ENCODE measurements at regions not wholly inside any gene's neighbourhood (a gene's known extent, or its start where the extent isn't known, plus 50 kb on each side); places are given as distances from the start of the nearest gene placed in this dataset.

DNA sequence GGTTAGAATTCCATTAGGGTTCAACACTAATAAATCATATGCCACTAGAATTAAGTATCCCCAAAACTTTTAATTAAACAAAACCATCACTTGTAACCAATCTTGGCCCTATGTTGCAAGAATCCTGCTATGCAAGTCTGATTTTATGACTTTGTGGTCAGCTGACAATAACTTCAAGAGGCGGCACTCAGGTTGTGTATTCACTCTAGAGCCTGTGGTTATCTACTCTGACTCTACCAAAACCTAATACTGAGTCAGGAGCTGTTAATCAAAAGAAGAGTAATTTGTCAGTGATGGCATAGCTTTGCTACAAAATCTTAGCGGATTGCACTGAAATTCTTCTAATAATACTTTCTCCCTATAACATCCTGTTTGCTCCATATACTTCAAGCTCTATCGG, 253.7 kb downstream of the AASDHPPT start:
- H3K36me3 ChIP-seq (ENCODE audit: insufficient read depth, low read length) = no peaks in the 10 kb centered on the region
- H3K27ac ChIP-seq (ENCODE audit: low read depth, low read length, poor library complexity, severe bottlenecking) = no peak overlapping the region
- no peak overlapping the region for H3K4me2 ChIP-seq (ENCODE audit: low read length)
- no peaks in the 10 kb centered on the region for H4K20me1 ChIP-seq (ENCODE audit: insufficient read depth, low read length)
- no peaks in the 10 kb centered on the region for H3K79me2 ChIP-seq (ENCODE audit: insufficient read depth, low read length)
- H2AFZ ChIP-seq (ENCODE audit: low read length) = no peak overlapping the region
- no peaks in the 10 kb centered on the region for H3K27me3 ChIP-seq (ENCODE audit: insufficient read depth, low read length)
- no peak for TF ChIP-seq EZH2 (IDR thresholded peaks at IDR 0.05; ENCODE audit: borderline replicate concordance, low read length)
- TF ChIP-seq, protein P1, sequence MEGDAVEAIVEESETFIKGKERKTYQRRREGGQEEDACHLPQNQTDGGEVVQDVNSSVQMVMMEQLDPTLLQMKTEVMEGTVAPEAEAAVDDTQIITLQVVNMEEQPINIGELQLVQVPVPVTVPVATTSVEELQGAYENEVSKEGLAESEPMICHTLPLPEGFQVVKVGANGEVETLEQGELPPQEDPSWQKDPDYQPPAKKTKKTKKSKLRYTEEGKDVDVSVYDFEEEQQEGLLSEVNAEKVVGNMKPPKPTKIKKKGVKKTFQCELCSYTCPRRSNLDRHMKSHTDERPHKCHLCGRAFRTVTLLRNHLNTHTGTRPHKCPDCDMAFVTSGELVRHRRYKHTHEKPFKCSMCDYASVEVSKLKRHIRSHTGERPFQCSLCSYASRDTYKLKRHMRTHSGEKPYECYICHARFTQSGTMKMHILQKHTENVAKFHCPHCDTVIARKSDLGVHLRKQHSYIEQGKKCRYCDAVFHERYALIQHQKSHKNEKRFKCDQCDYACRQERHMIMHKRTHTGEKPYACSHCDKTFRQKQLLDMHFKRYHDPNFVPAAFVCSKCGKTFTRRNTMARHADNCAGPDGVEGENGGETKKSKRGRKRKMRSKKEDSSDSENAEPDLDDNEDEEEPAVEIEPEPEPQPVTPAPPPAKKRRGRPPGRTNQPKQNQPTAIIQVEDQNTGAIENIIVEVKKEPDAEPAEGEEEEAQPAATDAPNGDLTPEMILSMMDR (IDR thresholded peaks at IDR 0.05; ENCODE audit: low read length) = no peak
- no peak overlapping the region for H3K4me3 ChIP-seq (ENCODE audit: low read depth, low read length, poor library complexity, severe bottlenecking)
- H3K4me1 ChIP-seq (ENCODE audit: insufficient read depth, low read length, severe bottlenecking) = no peaks in the 10 kb centered on the region
- H3K9me3 ChIP-seq (ENCODE audit: low read length) = no peaks in the 10 kb centered on the region
- no peaks in the 10 kb centered on the region for H3K9me2 ChIP-seq (ENCODE audit: low read depth, low read length)
- H3F3A ChIP-seq (ENCODE audit: insufficient read depth, low read length) = no peaks in the 10 kb centered on the region
- H3K9ac ChIP-seq (ENCODE audit: low read length) = no peak overlapping the region

DNA sequence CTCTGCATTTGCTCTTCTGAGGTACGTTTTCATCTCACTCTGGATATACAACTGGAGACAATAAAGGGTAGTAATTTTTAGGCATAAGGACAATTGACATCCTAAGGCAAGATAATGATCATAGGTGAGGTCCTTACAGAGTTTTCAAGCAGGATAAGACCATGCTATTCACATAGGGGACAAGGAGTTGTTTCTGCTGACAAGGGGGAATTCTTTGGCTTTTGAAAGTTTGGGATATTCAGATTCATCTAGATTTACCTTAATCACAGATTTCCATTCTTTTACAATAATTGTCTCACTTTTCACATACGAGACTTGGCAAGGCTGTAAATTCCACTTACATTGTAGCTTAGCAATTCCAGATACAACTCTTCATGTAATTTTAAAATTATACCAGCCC, 256.2 kb downstream of the AASDHPPT start:
- no peaks in the 10 kb centered on the region for H3K9me3 ChIP-seq (ENCODE audit: low read length)
- H3K4me1 ChIP-seq (ENCODE audit: insufficient read depth, low read length, severe bottlenecking) = no peaks in the 10 kb centered on the region
- no peaks in the 10 kb centered on the region for H3K36me3 ChIP-seq (ENCODE audit: insufficient read depth, low read length)
- TF ChIP-seq EZH2 (IDR thresholded peaks at IDR 0.05; ENCODE audit: borderline replicate concordance, low read length) = no peak
- TF ChIP-seq, protein P1 (IDR thresholded peaks at IDR 0.05; ENCODE audit: low read length) = no peak
- H3K27ac ChIP-seq (ENCODE audit: low read depth, low read length, poor library complexity, severe bottlenecking) = no peak overlapping the region
- no peaks in the 10 kb centered on the region for H4K20me1 ChIP-seq (ENCODE audit: insufficient read depth, low read length)
- no peak overlapping the region for H2AFZ ChIP-seq (ENCODE audit: low read length)
- H3K4me2 ChIP-seq (ENCODE audit: low read length) = no peak overlapping the region
- H3K27me3 ChIP-seq (ENCODE audit: insufficient read depth, low read length) = no peaks in the 10 kb centered on the region
- no peaks in the 10 kb centered on the region for H3F3A ChIP-seq (ENCODE audit: insufficient read depth, low read length)
- H3K9me2 ChIP-seq (ENCODE audit: low read depth, low read length) = no peaks in the 10 kb centered on the region
- no peak overlapping the region for H3K4me3 ChIP-seq (ENCODE audit: low read depth, low read length, poor library complexity, severe bottlenecking)
- no peak overlapping the region for H3K9ac ChIP-seq (ENCODE audit: low read length)
- H3K79me2 ChIP-seq (ENCODE audit: insufficient read depth, low read length) = no peaks in the 10 kb centered on the region

DNA sequence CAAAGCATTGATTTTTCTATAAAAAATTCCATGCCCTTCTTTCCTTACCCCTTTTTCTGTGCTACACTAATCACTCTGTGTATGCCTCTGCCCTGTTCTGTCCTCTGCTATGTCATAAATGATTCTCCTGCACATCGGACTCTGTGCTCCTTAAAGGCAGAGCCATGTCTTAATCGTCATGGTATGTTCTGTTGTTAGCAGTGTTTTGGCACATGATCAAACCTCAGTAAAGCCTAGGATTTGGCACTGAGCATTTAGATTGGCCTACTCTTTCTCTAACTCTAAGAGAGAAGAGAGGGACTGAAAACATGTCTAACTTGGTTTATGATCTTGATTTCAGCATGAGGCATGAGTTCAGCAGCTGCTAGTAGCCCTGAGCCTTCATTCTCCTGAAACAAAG, 266.9 kb downstream of the AASDHPPT start:
- Histone ChIP-seq H2AFZ (ENCODE audit: low read length) (no peak overlapping the region), H4K20me1 (ENCODE audit: insufficient read depth, low read length) (no peaks in the 10 kb centered on the region), H3K9ac (ENCODE audit: low read length) (no peak overlapping the region), H3K4me1 (ENCODE audit: insufficient read depth, low read length, severe bottlenecking) (no peaks in the 10 kb centered on the region), H3K9me2 (ENCODE audit: low read depth, low read length) (no peaks in the 10 kb centered on the region), H3K9me3 (ENCODE audit: low read length) (no peaks in the 10 kb centered on the region), H3K4me3 (ENCODE audit: low read depth, low read length, poor library complexity, severe bottlenecking) (no peak overlapping the region), H3K27ac (ENCODE audit: low read depth, low read length, poor library complexity, severe bottlenecking) (no peak overlapping the region), H3K36me3 (ENCODE audit: insufficient read depth, low read length) (no peaks in the 10 kb centered on the region), H3K27me3 (ENCODE audit: insufficient read depth, low read length) (no peaks in the 10 kb centered on the region), H3K4me2 (ENCODE audit: low read length) (no peak overlapping the region), H3F3A (ENCODE audit: insufficient read depth, low read length) (no peaks in the 10 kb centered on the region), H3K79me2 (ENCODE audit: insufficient read depth, low read length) (no peaks in the 10 kb centered on the region)
- TF ChIP-seq EZH2 (IDR thresholded peaks at IDR 0.05; ENCODE audit: borderline replicate concordance, low read length) = no peak
- TF ChIP-seq, protein P1 (IDR thresholded peaks at IDR 0.05; ENCODE audit: low read length) = no peak
